CD14-positive monocyte (primary cell): ENCODE measurements at regions not wholly inside any gene's neighbourhood (a gene's known extent, or its start where the extent isn't known, plus 50 kb on each side); places are given as distances from the start of the nearest gene placed in this dataset.

ENCODE experiments used
- DNase-seq, 3 donors: peaks; one replicate each; pipeline ENCODE4 v3.0.0-alpha.2; 2011 to 2022
- H2AFZ ChIP-seq: 2 replicates; pipeline ENCODE4 v1.6.0; 2012; ENCODE audit warnings: mild to moderate bottlenecking, low read depth, low read length, inconsistent platforms; ENCODE audit not compliant: insufficient read depth, poor library complexity, severe bottlenecking
- H3K27ac ChIP-seq, 2 donors: 1 replicate in 1 of 2; 2 replicates in 1 of 2; pipeline ENCODE4 v1.5.1; 2012 to 2013; ENCODE audit warnings: low read length in 2 of 2, control low read depth in 1 of 2, inconsistent platforms in 1 of 2, low read depth in 1 of 2, mild to moderate bottlenecking in 1 of 2
- H3K27me3 ChIP-seq, 2 donors: one replicate each; pipeline versions ENCODE4 v1.6.0 to v1.6.1; 2011 to 2013; ENCODE audit warnings: low read length in 2 of 2; ENCODE audit not compliant: control insufficient read depth in 2 of 2, insufficient read depth in 2 of 2
- H3K36me3 ChIP-seq, 2 donors: replicated peaks in 1 of 2; 1 replicate in 1 of 2; 2 replicates in 1 of 2; pipeline versions ENCODE4 v1.5.1 to v1.6.1; 2012 to 2013; ENCODE audit warnings: low read length in 2 of 2, control low read depth in 1 of 2, inconsistent platforms in 1 of 2, mild to moderate bottlenecking in 1 of 2; ENCODE audit not compliant: insufficient read depth in 2 of 2, control insufficient read depth in 1 of 2
- H3K4me1 ChIP-seq, 2 donors: 1 replicate in 1 of 2; 2 replicates in 1 of 2; pipeline versions ENCODE4 v1.5.1 to v1.6.1; 2012 to 2013; ENCODE audit warnings: low read length in 2 of 2, control low read depth in 1 of 2, inconsistent platforms in 1 of 2, mild to moderate bottlenecking in 1 of 2, moderate library complexity in 1 of 2; ENCODE audit not compliant: insufficient read depth in 2 of 2, control insufficient read depth in 1 of 2
- H3K4me2 ChIP-seq: replicated peaks from 2 replicates; pipeline ENCODE3; 2012; ENCODE audit warnings: low read length, moderate library complexity, mild to moderate bottlenecking; ENCODE audit not compliant: poor library complexity, severe bottlenecking; ENCODE audit errors: extremely low read depth
- H3K4me3 ChIP-seq, 3 experiments: fragments of 200-600 bp in 1 of 3; sonication (generic) in 1 of 3; replicated peaks in 1 of 3; 1 replicate in 2 of 3; 2 replicates in 1 of 3; pipeline ENCODE4 v1.5.1; 2011 to 2013; ENCODE audit warnings: low read length in 3 of 3, mild to moderate bottlenecking in 3 of 3, control low read depth in 2 of 3, low read depth in 2 of 3, inconsistent platforms in 1 of 3, moderate library complexity in 1 of 3
- H3K79me2 ChIP-seq: 2 replicates; pipeline ENCODE4 v1.6.0; 2012; ENCODE audit warnings: mild to moderate bottlenecking, control low read depth, inconsistent platforms, low read length, moderate library complexity; ENCODE audit not compliant: insufficient read depth
- H3K9ac ChIP-seq: 2 replicates; pipeline ENCODE4 v1.6.0; 2017; ENCODE audit warnings: low read length, mild to moderate bottlenecking; ENCODE audit not compliant: insufficient read depth, poor library complexity, severe bottlenecking
- H3K9me3 ChIP-seq, 2 donors: replicated peaks in 1 of 2; 1 replicate in 1 of 2; 2 replicates in 1 of 2; pipeline versions ENCODE4 v1.5.1 to v1.6.1; 2012 to 2013; ENCODE audit warnings: low read length in 2 of 2, control low read depth in 1 of 2; ENCODE audit not compliant: control insufficient read depth in 1 of 2, insufficient read depth in 1 of 2
- H4K20me1 ChIP-seq: 2 replicates; pipeline ENCODE4 v1.6.0; 2012; ENCODE audit warnings: mild to moderate bottlenecking, low read length, control low read depth, moderate library complexity; ENCODE audit not compliant: insufficient read depth
- H3K27ac Mint-ChIP-seq, 7 donors: one replicate each; pipeline ENCODE4 v1.8.0; 2020; ENCODE audit warnings: mild to moderate bottlenecking in 7 of 7, mixed read lengths in 7 of 7, moderate library complexity in 6 of 7, inconsistent platforms in 2 of 7
- H3K27me3 Mint-ChIP-seq, 3 donors: one replicate each; pipeline ENCODE4 v1.8.0; 2021 to 2022; ENCODE audit warnings: low read depth in 3 of 3, mild to moderate bottlenecking in 3 of 3, mixed read lengths in 3 of 3, moderate library complexity in 3 of 3, inconsistent platforms in 1 of 3
- H3K36me3 Mint-ChIP-seq, 2 donors: one replicate each; pipeline ENCODE4 v1.8.0; 2020; ENCODE audit warnings: mixed read lengths in 2 of 2, inconsistent platforms in 1 of 2, mild to moderate bottlenecking in 1 of 2
- H3K4me1 Mint-ChIP-seq: one replicate; pipeline ENCODE4 v1.8.0; 2020; ENCODE audit warnings: mild to moderate bottlenecking, mixed read lengths
- H3K4me3 Mint-ChIP-seq, 2 donors: one replicate each; pipeline ENCODE4 v1.8.0; 2020; ENCODE audit warnings: mild to moderate bottlenecking in 2 of 2, mixed read lengths in 2 of 2, moderate library complexity in 1 of 2
- H3K9me3 Mint-ChIP-seq, 7 donors: one replicate each; pipeline ENCODE4 v1.8.0; 2020 to 2022; ENCODE audit warnings: mixed read lengths in 7 of 7, mild to moderate bottlenecking in 6 of 7, moderate library complexity in 6 of 7, inconsistent platforms in 2 of 7
- WGBS: methylation state at CpG from one replicate; pipeline ENCODE4 v1.1.5; 2013; ENCODE audit warnings: missing lambda C conversion rate; ENCODE audit not compliant: insufficient coverage; 5-methylcytosine and 5-hydroxymethylcytosine counted together
- intact Hi-C, 2 donors: fragments of 100-400 bp; cut with micrococcal nuclease; formaldehyde crosslinking; loops; one replicate each; pipeline versions ENCODE4 v1.15.0 to v1.15.1; 2023
- TF ChIP-seq, protein P1 (sequence below): fragments of 200-600 bp; IDR thresholded peaks from one replicate; pipeline ENCODE4 v1.8.0; 2022; ENCODE audit warnings: antibody characterized with exemption, mild to moderate bottlenecking

DNA sequence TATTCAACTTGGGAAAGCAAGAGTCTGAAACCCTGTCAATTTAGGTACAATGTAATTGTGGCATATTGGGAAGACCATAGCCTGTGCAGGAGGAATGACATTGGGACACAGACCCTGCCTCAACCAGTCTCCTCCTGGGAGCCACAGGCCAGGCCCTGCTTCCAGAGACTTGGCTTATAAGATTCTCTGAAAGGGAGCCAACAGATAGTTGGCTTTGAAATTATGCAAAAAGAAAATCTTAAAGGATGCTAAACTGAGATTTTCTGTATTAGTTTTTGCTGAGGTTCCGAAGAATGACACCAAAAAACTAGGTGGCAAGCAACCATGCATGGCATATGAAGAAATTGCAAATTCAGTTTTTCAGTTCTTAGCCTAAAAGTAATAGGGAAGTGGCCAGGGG, 76.4 kb upstream of the CYRIA start:
- no peaks in the 10 kb centered on the region for H3K36me3 ChIP-seq
- H3K4me3 Mint-ChIP-seq, result no peak overlapping the region
- intact Hi-C loops, result no loop called here
- peaks cover 10% of the 10 kb centered on the region for H3K4me1 Mint-ChIP-seq
- H3K4me3 ChIP-seq, result no peak overlapping the region
- no peaks in the 10 kb centered on the region for H3K27me3 ChIP-seq
- no peaks in the 10 kb centered on the region for H3K4me1 ChIP-seq
- H3K27ac Mint-ChIP-seq, result no peak overlapping the region
- H3K36me3 Mint-ChIP-seq, result no peaks in the 10 kb centered on the region
- no peaks in the 10 kb centered on the region for H3K79me2 ChIP-seq
- H3K9me3 Mint-ChIP-seq, result peaks cover 0 to 2% (median 0%) of the 10 kb centered on the region in 7 donors
- no peak overlapping the region for H2AFZ ChIP-seq
- H3K9me3 ChIP-seq, result no peaks in the 10 kb centered on the region
- no peak overlapping the region for H3K9ac ChIP-seq
- no peaks in the 10 kb centered on the region for H4K20me1 ChIP-seq
- no peak overlapping the region for H3K27ac ChIP-seq
- H3K4me2 ChIP-seq, result no peak overlapping the region
- WGBS, result 100% methylated on average over 1 of the region's 1 CpG
- TF ChIP-seq, protein P1, sequence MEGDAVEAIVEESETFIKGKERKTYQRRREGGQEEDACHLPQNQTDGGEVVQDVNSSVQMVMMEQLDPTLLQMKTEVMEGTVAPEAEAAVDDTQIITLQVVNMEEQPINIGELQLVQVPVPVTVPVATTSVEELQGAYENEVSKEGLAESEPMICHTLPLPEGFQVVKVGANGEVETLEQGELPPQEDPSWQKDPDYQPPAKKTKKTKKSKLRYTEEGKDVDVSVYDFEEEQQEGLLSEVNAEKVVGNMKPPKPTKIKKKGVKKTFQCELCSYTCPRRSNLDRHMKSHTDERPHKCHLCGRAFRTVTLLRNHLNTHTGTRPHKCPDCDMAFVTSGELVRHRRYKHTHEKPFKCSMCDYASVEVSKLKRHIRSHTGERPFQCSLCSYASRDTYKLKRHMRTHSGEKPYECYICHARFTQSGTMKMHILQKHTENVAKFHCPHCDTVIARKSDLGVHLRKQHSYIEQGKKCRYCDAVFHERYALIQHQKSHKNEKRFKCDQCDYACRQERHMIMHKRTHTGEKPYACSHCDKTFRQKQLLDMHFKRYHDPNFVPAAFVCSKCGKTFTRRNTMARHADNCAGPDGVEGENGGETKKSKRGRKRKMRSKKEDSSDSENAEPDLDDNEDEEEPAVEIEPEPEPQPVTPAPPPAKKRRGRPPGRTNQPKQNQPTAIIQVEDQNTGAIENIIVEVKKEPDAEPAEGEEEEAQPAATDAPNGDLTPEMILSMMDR, result no peak
- no peak for DNase-seq
- H3K27me3 Mint-ChIP-seq, result peaks cover 2 to 7% (median 2%) of the 10 kb centered on the region in 3 donors

DNA sequence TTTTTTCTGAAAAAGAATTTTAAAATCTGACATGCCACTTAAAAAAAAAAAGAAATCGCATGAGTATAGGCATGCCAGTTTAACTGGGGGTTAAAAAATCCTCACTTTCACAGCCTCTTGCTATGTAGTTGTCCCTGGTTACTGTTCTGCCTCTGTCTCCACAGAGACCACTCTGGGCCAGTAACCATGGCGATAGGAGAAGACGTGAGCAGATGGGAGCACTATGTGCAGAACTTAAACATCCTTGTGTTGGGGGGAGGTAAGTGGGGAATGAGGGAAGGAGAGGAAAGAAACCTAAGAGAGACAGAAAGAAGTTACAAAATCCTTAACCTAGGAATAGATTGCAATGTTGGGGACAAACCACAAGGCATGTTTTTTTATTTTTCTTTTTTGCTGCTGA, 75.9 kb upstream of the CYRIA start:
- Histone ChIP-seq H3K9me3 (no peaks in the 10 kb centered on the region), H3K4me2 (no peak overlapping the region), H3K9ac (no peak overlapping the region), H2AFZ (no peak overlapping the region), H3K27me3 (no peaks in the 10 kb centered on the region), H3K4me3 (no peak overlapping the region), H4K20me1 (no peaks in the 10 kb centered on the region), H3K79me2 (no peaks in the 10 kb centered on the region), H3K36me3 (no peaks in the 10 kb centered on the region), H3K4me1 (no peaks in the 10 kb centered on the region), H3K27ac (no peak overlapping the region)
- H3K4me1 Mint-ChIP-seq, result peaks cover 9% of the 10 kb centered on the region
- H3K36me3 Mint-ChIP-seq, result no peaks in the 10 kb centered on the region
- peaks cover 2 to 7% (median 2%) of the 10 kb centered on the region in 3 donors for H3K27me3 Mint-ChIP-seq
- H3K27ac Mint-ChIP-seq, result no peak overlapping the region
- peaks cover 0 to 2% (median 0%) of the 10 kb centered on the region in 7 donors for H3K9me3 Mint-ChIP-seq
- H3K4me3 Mint-ChIP-seq, result no peak overlapping the region
- TF ChIP-seq, protein P1, result no peak
- 67% methylated on average over 1 of the region's 3 CpGs for WGBS
- intact Hi-C loops, result no loop called here
- no peak for DNase-seq
